Stimulated activated naive CD8-positive, alpha-beta T cell treated with anti-CD3 and anti-CD28 coated beads, Interleukin-15, Interleukin-2, amounts not matched to agents 100 ng/mL and 50 ng/mL, for 24 hours (primary cell): ENCODE measurements at regions not wholly inside any gene's neighbourhood (a gene's known extent, or its start where the extent isn't known, plus 50 kb on each side); places are given as distances from the start of the nearest gene placed in this dataset.

Experiments
- H3K27ac Mint-ChIP-seq: one replicate; pipeline ENCODE4 v1.8.0; 2021; ENCODE audit warnings: mild to moderate bottlenecking, mixed read lengths
- H3K27me3 Mint-ChIP-seq: one replicate; pipeline ENCODE4 v1.8.0; 2021; ENCODE audit warnings: mixed read lengths
- H3K36me3 Mint-ChIP-seq: one replicate; pipeline ENCODE4 v1.8.0; 2021; ENCODE audit warnings: low read depth, mixed read lengths
- H3K4me1 Mint-ChIP-seq: one replicate; pipeline ENCODE4 v1.8.0; 2021; ENCODE audit warnings: low read depth, mixed read lengths
- H3K4me3 Mint-ChIP-seq: one replicate; pipeline ENCODE4 v1.8.0; 2021; ENCODE audit warnings: mild to moderate bottlenecking, mixed read lengths
- H3K9me3 Mint-ChIP-seq: one replicate; pipeline ENCODE4 v1.8.0; 2021; ENCODE audit warnings: mixed read lengths

DNA sequence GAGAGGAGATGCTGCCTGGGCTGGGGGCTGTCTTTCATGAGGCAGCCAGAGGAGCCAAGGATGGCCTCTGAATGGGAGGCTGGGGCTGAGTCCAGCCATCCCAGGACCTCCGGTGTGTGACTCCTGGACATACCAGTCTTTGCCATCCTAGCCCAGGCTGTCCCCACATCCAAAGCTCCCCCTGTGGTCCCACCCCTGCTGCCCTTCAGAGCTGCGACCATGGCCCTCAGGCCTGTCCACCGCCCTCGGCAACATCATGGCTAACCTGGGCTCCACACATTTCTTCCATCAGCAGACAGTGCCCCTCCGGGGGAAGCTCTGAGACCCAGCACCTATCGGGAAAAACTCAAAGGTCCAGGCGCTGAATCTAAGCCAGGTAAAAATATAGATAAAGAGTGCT, 324.4 kb downstream of the MN1 start:
- H3K27ac Mint-ChIP-seq, result no peak overlapping the region
- H3K36me3 Mint-ChIP-seq, result no peaks in the 10 kb centered on the region
- H3K4me1 Mint-ChIP-seq, result no peaks in the 10 kb centered on the region
- no peaks in the 10 kb centered on the region for H3K27me3 Mint-ChIP-seq
- no peak overlapping the region for H3K4me3 Mint-ChIP-seq
- H3K9me3 Mint-ChIP-seq, result no peaks in the 10 kb centered on the region

- H3K4me1 Mint-ChIP-seq, result no peaks in the 10 kb centered on the region
- H3K9me3 Mint-ChIP-seq, result no peaks in the 10 kb centered on the region
- H3K4me3 Mint-ChIP-seq, result no peak overlapping the region
- H3K27me3 Mint-ChIP-seq, result peaks cover 7% of the 10 kb centered on the region
- H3K36me3 Mint-ChIP-seq, result no peaks in the 10 kb centered on the region
- H3K27ac Mint-ChIP-seq, result no peak overlapping the region
Measured at GRCh38 chr22:27480487-27480886, 321.1 kb downstream of the MN1 start.

DNA sequence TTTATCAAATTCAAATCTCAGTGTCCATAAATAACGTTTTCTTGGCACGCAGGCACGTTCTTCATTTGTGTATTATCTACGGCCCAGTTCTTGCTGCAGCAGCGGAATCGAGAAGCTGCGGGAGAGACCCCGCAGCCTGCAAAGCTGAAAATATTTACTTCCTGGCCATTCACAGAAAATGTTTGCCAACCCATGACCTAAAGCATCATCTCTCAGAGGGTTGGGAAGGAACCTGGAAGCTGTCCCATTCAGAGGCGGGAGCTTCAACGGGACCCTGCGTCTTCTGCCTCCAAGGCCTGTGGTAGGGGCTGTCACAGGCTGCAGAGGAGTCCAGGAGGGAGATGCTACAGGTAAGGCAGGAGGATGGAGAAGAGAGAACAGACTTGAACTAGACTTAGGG, 319.2 kb downstream of the MN1 start:
- Mint-ChIP-seq H3K4me1 (no peaks in the 10 kb centered on the region), H3K9me3 (no peaks in the 10 kb centered on the region), H3K27me3 (peaks cover 7% of the 10 kb centered on the region), H3K27ac (no peak overlapping the region), H3K4me3 (no peak overlapping the region), H3K36me3 (no peaks in the 10 kb centered on the region)

GRCh38 chr22:27483095-27483785, 318.3 kb downstream of the MN1 start:
- Mint-ChIP-seq H3K36me3 (no peaks in the 10 kb centered on the region), H3K9me3 (no peaks in the 10 kb centered on the region), H3K4me3 (no peak overlapping the region), H3K27ac (no peak overlapping the region), H3K4me1 (no peaks in the 10 kb centered on the region), H3K27me3 (peaks cover 7% of the 10 kb centered on the region)

- no peak overlapping the region for H3K27ac Mint-ChIP-seq
- H3K36me3 Mint-ChIP-seq, result no peaks in the 10 kb centered on the region
- H3K4me3 Mint-ChIP-seq, result no peak overlapping the region
- H3K9me3 Mint-ChIP-seq, result no peaks in the 10 kb centered on the region
- no peaks in the 10 kb centered on the region for H3K4me1 Mint-ChIP-seq
- H3K27me3 Mint-ChIP-seq, result peaks cover 7% of the 10 kb centered on the region
Measured at GRCh38 chr22:27485842-27486241, 315.7 kb downstream of the MN1 start.

GRCh38 chr22:27487600-27488452, 313.7 kb downstream of the MN1 start:
- Mint-ChIP-seq H3K4me1 (no peaks in the 10 kb centered on the region), H3K9me3 (peaks cover 12% of the 10 kb centered on the region), H3K27me3 (peaks cover 3% of the 10 kb centered on the region), H3K27ac (no peak overlapping the region), H3K4me3 (no peak overlapping the region), H3K36me3 (peaks cover 4% of the 10 kb centered on the region)

DNA sequence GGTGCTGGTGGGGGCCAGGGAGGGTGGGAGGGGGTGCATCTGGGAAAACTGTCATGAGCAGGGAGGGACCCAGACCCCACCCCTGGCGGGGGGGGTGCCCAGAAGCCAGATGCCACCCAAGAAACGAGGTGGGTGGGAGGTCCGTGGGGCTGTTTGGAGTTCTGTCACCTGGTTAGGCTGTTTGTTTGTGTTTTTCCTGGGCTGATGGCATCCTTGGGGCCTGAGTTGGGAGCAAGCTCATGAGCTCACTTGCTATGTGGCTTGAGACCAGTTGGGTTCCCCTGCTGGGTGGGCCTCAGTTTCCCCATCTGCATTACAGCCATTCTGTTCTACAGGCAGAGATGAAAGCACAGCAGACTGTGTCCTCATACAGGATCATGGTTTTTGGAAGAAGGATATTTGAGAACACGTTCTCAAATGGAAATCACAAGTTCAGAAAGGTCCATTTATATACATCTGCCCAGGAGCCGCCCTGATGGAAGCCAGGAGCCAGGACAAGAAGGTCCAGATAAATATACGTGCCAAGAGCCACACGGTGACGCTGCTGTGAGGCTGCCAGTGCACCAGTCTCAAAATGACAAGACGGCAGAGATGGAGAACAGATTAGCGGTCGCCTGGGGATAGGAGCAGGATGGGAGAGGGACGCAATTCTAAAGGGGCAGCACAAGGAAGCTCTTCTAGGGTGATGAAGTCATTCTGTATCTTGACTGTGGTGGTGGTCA, 312.9 kb downstream of the MN1 start:
- peaks cover 4% of the 10 kb centered on the region for H3K36me3 Mint-ChIP-seq
- H3K4me3 Mint-ChIP-seq, result no peak overlapping the region
- peaks cover 3% of the 10 kb centered on the region for H3K27me3 Mint-ChIP-seq
- H3K4me1 Mint-ChIP-seq, result no peaks in the 10 kb centered on the region
- peaks cover 12% of the 10 kb centered on the region for H3K9me3 Mint-ChIP-seq
- H3K27ac Mint-ChIP-seq, result no peak overlapping the region

GRCh38 chr22:27489178-27489675, 312.3 kb downstream of the MN1 start:
- Mint-ChIP-seq H3K27me3 (no peaks in the 10 kb centered on the region), H3K4me1 (no peaks in the 10 kb centered on the region), H3K27ac (no peak overlapping the region), H3K4me3 (no peak overlapping the region), H3K36me3 (peaks cover 4% of the 10 kb centered on the region), H3K9me3 (peaks cover 12% of the 10 kb centered on the region)

GRCh38 chr22:27490080-27490479, 311.5 kb downstream of the MN1 start:
- Mint-ChIP-seq H3K9me3 (peaks cover 12% of the 10 kb centered on the region), H3K27ac (no peak overlapping the region), H3K27me3 (no peaks in the 10 kb centered on the region), H3K4me1 (no peaks in the 10 kb centered on the region), H3K36me3 (peaks cover 4% of the 10 kb centered on the region), H3K4me3 (no peak overlapping the region)

DNA sequence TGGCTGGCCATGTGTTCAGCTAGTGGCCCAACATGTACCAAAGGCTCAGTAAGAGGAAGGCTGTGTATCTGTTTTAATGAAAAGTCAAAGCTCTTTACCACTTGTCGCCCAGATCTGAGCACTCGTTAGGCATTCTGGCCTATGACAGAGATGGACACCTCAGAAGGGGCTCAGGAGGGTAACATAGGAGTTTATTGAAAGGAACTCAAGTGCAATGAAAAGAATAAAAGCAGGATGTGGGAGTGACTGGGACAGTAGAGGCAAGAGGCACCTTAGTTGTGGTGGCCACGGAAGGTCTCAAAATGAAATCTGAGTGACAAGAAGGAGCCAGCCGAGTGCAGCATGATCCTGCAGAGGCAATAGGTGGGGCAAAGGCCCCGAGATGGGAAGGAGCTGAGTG, 309.7 kb downstream of the MN1 start:
- peaks cover 12% of the 10 kb centered on the region for H3K9me3 Mint-ChIP-seq
- H3K36me3 Mint-ChIP-seq, result peaks cover 4% of the 10 kb centered on the region
- no peaks in the 10 kb centered on the region for H3K27me3 Mint-ChIP-seq
- no peak overlapping the region for H3K27ac Mint-ChIP-seq
- no peak overlapping the region for H3K4me3 Mint-ChIP-seq
- no peaks in the 10 kb centered on the region for H3K4me1 Mint-ChIP-seq

DNA sequence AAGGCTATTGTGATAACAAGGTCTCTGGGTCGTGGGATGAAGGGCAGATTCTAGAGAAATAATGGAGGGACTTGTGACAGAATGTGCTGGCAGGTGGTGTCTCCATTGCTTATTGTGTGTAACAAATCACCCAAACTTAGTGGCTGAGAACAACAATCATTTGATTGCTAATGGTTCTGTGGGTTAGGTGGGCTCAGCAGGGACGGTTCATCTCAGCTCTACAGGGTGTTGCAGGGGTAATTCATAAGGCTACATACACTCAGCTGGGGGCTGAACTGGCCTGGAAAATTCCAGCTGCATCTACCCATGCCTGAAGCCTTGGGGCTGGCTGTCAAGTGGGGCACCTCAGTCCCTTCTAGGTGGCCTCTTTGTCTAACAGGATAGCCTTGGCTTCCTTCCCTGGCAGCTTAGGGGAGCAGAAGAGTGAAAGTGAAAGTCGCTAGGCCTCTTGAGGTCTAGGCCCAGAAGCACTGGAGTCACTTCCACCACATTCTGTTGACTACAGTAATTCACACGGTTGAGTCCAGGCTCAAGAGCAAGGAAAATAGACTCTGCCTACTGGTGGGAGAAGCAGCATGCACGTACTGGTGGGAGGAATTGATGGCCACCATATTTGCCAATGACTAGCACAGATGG, 308.9 kb downstream of the MN1 start:
- Mint-ChIP-seq H3K4me3 (no peak overlapping the region), H3K4me1 (no peaks in the 10 kb centered on the region), H3K36me3 (peaks cover 4% of the 10 kb centered on the region), H3K27me3 (no peaks in the 10 kb centered on the region), H3K27ac (no peak overlapping the region), H3K9me3 (peaks cover 12% of the 10 kb centered on the region)

GRCh38 chr22:27493796-27494195, 307.8 kb downstream of the MN1 start:
- H3K27ac Mint-ChIP-seq, result no peak overlapping the region
- peaks cover 12% of the 10 kb centered on the region for H3K9me3 Mint-ChIP-seq
- no peaks in the 10 kb centered on the region for H3K27me3 Mint-ChIP-seq
- peaks cover 4% of the 10 kb centered on the region for H3K36me3 Mint-ChIP-seq
- no peaks in the 10 kb centered on the region for H3K4me1 Mint-ChIP-seq
- no peak overlapping the region for H3K4me3 Mint-ChIP-seq

DNA sequence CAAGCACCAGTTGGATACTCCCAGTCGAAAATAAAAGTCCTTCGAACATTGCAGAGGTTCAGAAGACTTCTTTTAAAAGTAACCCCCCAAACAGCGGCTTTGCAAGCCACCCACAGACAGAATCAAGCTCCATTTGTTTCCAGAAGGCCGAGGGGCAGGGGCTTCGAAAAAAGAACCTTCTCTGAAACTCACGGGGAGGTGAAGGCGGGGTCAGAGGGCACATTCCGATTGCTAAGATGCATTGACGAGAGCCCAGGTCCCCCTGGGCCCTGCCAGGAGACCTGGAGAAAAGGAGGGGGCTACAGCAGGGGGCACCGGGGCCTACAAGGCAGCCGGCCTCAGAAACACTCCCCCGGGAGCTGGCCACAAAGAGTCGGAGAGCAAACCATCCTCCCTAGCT, 306.8 kb downstream of the MN1 start:
- Mint-ChIP-seq H3K27me3 (no peaks in the 10 kb centered on the region), H3K4me3 (no peak overlapping the region), H3K27ac (no peak overlapping the region), H3K9me3 (peaks cover 12% of the 10 kb centered on the region), H3K4me1 (no peaks in the 10 kb centered on the region), H3K36me3 (peaks cover 4% of the 10 kb centered on the region)

DNA sequence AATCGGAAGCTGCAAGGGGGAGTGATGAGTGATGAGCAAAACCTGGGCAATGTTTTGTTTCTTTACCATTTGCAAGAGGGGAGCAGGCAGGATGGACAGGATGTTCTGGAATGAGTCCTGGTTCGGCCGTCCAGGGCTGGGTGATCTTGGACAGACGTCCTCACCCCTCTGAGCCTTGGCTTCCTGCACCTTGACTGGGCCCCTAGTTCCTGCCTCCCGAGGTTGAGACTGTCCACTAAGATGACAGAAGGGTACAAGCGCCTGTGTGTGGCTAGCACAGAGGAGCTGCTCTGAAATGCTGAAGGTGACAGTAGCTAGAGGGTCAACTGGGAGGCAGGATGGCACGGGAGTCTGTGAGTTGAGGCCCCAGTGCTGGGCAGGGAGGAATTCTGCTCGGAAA, 306.2 kb downstream of the MN1 start:
- Mint-ChIP-seq H3K36me3 (peaks cover 4% of the 10 kb centered on the region), H3K27me3 (no peaks in the 10 kb centered on the region), H3K4me3 (no peak overlapping the region), H3K4me1 (no peaks in the 10 kb centered on the region), H3K27ac (no peak overlapping the region), H3K9me3 (peaks cover 12% of the 10 kb centered on the region)

GRCh38 chr22:27499121-27499520, 302.4 kb downstream of the MN1 start:
- no peaks in the 10 kb centered on the region for H3K9me3 Mint-ChIP-seq
- no peak overlapping the region for H3K4me3 Mint-ChIP-seq

More at GRCh38 chr22:27499121-27499520, 302.4 kb downstream of the MN1 start:
- Mint-ChIP-seq H3K4me1 (no peaks in the 10 kb centered on the region), H3K27ac (no peak overlapping the region), H3K36me3 (no peaks in the 10 kb centered on the region), H3K27me3 (no peaks in the 10 kb centered on the region)
